ENCODE measurements at regions not wholly inside any gene's neighbourhood (a gene's known extent, or its start where the extent isn't known, plus 50 kb on each side); places are given as distances from the start of the nearest gene placed in this dataset.

GRCh38 chr20:60065741-60066437 is 107.7 kb downstream of the CDH26 start:
- TF ChIP-seq CTCF (conservative IDR thresholded peaks at IDR 0.05; ENCODE audit: low read length) = no peak
- no peak for TF ChIP-seq EZH2phosphoT487 (IDR thresholded peaks at IDR 0.05; ENCODE audit: borderline replicate concordance, low read depth, low read length)

Measured in OCI-LY7 (cell line).